Gastroesophageal sphincter (tissue), 4 donors: ENCODE measurements at regions not wholly inside any gene's neighbourhood (a gene's known extent, or its start where the extent isn't known, plus 50 kb on each side); places are given as distances from the start of the nearest gene placed in this dataset.

Experiments
- ATAC-seq: fragments of 150-250 bp; one replicate; pipeline ENCODE4 v1.9.1; 2016; ENCODE audit warnings: mild to moderate bottlenecking, moderate library complexity
- H3K27ac ChIP-seq, 4 donors: fragments of 200-600 bp; sonication (generic) in 3 of 4; 1 replicate in 3 of 4; 2 replicates in 1 of 4; pipeline ENCODE4 v1.5.1; 2016 to 2019
- H3K27me3 ChIP-seq: fragments of 200-600 bp; sonication (generic); one replicate; pipeline ENCODE4 v1.5.1; 2019
- H3K36me3 ChIP-seq, 2 donors: fragments of 200-600 bp; sonication (generic); one replicate each; pipeline ENCODE4 v1.5.1; 2019; ENCODE audit warnings: control low read depth in 1 of 2
- H3K4me1 ChIP-seq, 3 donors: fragments of 200-600 bp; sonication (generic); 1 replicate in 2 of 3; 2 replicates in 1 of 3; pipeline ENCODE4 v1.5.1; 2016 to 2019; ENCODE audit warnings: control low read depth in 2 of 3
- H3K4me3 ChIP-seq, 2 donors: fragments of 200-600 bp; sonication (generic); one replicate each; pipeline ENCODE4 v1.5.1; 2019; ENCODE audit warnings: mild to moderate bottlenecking in 1 of 2, moderate library complexity in 1 of 2
- H3K9me3 ChIP-seq, 3 donors: fragments of 200-600 bp; sonication (generic); one replicate each; pipeline ENCODE4 v1.5.1; 2017 to 2019; ENCODE audit warnings: control low read depth in 2 of 3
- CTCF ChIP-seq, 4 experiments: fragments of 200-600 bp in 2 of 4; fragments of 450-650 bp in 2 of 4; sonication (generic) in 1 of 4; IDR thresholded peaks; one replicate each; pipeline ENCODE4 v1.5.1; 2017 to 2019; ENCODE audit warnings: antibody characterized with exemption in 4 of 4, mild to moderate bottlenecking in 2 of 4, moderate library complexity in 2 of 4
- EP300 ChIP-seq: sonication (generic); formaldehyde crosslinking; IDR thresholded peaks from one replicate; pipeline ENCODE4 v1.6.1; 2017; ENCODE audit warnings: antibody characterized with exemption, mild to moderate bottlenecking
- POLR2A ChIP-seq, 2 donors: fragments of 450-650 bp; IDR thresholded peaks; one replicate each; pipeline ENCODE4 v1.6.1; 2017; ENCODE audit warnings: antibody characterized with exemption in 2 of 2, mild to moderate bottlenecking in 2 of 2, moderate library complexity in 1 of 2
- POLR2AphosphoS5 ChIP-seq: sonication (generic); formaldehyde crosslinking; IDR thresholded peaks from one replicate; pipeline ENCODE4 v1.6.1; 2017; ENCODE audit warnings: antibody characterized with exemption
- WGBS, 2 donors: methylation state at CpG; one replicate each; pipeline ENCODE4 v1.1.5; 2018; ENCODE audit warnings: low coverage in 1 of 2; 5-methylcytosine and 5-hydroxymethylcytosine counted together

DNA sequence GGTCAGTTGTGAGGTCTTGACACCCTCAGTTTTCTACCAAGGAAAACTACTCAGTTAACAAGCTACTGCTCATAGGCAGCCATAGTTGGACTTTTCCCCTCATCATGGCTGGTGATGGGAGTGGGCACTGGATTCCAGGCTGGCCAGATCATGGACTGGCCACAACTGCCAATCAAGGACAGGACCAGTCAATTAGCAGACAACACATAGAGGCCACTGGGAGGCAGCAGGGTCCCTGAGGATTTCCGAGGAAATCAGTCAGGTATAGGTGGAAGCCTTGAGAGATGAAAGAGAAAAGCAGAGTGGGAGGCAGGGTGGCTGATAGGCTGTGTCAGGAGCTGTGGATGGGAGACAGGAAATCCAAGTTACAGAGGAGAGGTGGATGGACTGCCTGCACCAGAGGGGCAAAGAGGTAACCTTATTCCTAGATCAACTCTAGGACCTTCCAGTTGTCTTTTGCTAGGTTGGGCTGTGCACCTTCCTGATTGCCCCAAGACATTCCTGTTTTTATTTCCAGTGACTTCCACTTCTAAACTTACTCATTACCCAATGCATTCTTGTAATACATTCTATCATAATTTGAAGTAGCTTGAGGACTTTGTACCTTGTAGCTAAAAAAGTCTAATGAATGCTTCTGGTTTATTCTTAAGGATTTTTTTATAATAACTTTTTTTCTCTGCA is 361.8 kb downstream of the KCNRG start:
- ATAC-seq = no peak

DNA sequence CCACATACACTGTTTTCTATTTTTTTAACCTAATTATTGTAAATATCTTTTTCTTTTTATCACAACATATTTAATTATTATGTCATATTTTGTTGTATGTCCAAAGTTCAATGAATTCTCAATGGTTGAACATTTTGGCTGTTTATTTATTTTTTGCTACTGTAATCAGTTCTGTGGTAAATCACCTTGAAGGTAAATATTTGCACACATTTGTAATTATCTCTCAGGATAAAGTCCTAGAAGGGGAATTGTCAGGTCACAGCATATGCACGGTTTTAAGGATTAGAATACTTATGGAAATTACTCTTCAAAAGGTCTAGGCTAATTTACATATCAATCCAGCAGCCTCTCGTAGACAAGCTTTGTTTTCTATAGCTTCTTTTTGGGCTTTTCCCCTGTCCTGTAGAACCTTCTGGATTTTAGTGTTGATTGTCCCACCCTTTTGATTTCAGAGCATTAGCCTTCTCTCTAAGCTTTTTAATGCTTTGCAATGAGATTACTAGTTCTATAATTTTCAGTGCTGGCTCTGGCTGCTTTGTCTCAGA is 362.6 kb downstream of the KCNRG start:
- Histone ChIP-seq H3K4me3 (no peak overlapping the region), H3K27me3 (no peaks in the 10 kb centered on the region), H3K4me1 (no peaks in the 10 kb centered on the region), H3K9me3 (peaks cover 0 to 6% (median 0%) of the 10 kb centered on the region in 3 donors), H3K36me3 (no peaks in the 10 kb centered on the region), H3K27ac (no peak overlapping the region)
- WGBS, 2 donors = 75 to 97% methylated on average over 2 of the region's 2 CpGs
- ATAC-seq = no peak
- no peak for TF ChIP-seq EP300
- no peak for TF ChIP-seq CTCF (IDR thresholded peaks at IDR 0.05)
- no peak for TF ChIP-seq POLR2A (IDR thresholded peaks at IDR 0.05)
- TF ChIP-seq POLR2AphosphoS5 = no peak

More for the DNA sequence above, 361.8 kb downstream of the KCNRG start:
- TF ChIP-seq POLR2A (IDR thresholded peaks at IDR 0.05) (no peak), POLR2AphosphoS5 (no peak), EP300 (no peak), CTCF (IDR thresholded peaks at IDR 0.05) (no peak)
- Histone ChIP-seq H3K4me3 (no peak overlapping the region), H3K36me3 (no peaks in the 10 kb centered on the region), H3K27me3 (no peaks in the 10 kb centered on the region), H3K27ac (no peak overlapping the region), H3K4me1 (no peaks in the 10 kb centered on the region), H3K9me3 (peaks cover 0 to 6% (median 0%) of the 10 kb centered on the region in 3 donors)
- 89% methylated on average over 1 of the region's 1 CpG; no CpG with 5 or more reads in 1 of the 2 donors for WGBS, 2 donors

DNA sequence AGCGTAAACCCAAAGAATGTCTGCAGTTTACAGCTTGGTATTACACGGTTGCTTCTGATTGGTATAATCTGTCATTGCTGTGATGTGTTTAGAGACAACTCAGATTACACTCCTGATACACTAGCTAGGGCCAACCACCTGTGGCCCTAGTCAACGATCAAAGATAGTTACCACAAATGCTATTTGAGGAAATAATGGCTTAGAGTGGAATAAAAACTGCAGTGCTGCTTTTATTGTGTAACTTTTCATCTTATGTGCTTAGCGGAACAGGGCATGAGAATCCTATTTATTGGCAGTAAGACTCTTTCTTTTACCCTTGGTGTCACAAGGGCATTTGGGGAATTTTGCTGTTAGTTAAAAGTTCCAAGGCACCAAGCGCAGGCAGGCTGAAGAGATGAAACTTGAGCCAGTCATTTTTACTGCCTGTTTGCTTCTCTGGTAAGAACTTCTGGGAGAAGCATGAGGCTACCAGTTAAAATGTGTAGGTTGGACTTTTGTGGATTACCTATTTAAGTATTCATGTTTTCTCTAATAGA is 363.3 kb downstream of the KCNRG start:
- peaks cover 0 to 6% (median 0%) of the 10 kb centered on the region in 3 donors for H3K9me3 ChIP-seq
- no peak for ATAC-seq
- no peaks in the 10 kb centered on the region for H3K4me1 ChIP-seq
- WGBS, 2 donors = 68 to 69% methylated on average over 4 to 5 of the region's 5 CpGs
- no peaks in the 10 kb centered on the region for H3K27me3 ChIP-seq
- H3K36me3 ChIP-seq = no peaks in the 10 kb centered on the region
- H3K27ac ChIP-seq = no peak overlapping the region
- TF ChIP-seq CTCF (IDR thresholded peaks at IDR 0.05) = no peak
- no peak for TF ChIP-seq POLR2A (IDR thresholded peaks at IDR 0.05)
- TF ChIP-seq POLR2AphosphoS5 = no peak
- TF ChIP-seq EP300 = no peak
- H3K4me3 ChIP-seq = no peak overlapping the region

- Histone ChIP-seq H3K27me3 (no peaks in the 10 kb centered on the region), H3K4me3 (no peak overlapping the region), H3K4me1 (no peaks in the 10 kb centered on the region), H3K9me3 (peaks cover 0 to 6% (median 0%) of the 10 kb centered on the region in 3 donors), H3K36me3 (no peaks in the 10 kb centered on the region), H3K27ac (no peak overlapping the region)
- ATAC-seq = no peak
- WGBS, 2 donors = 63 to 92% methylated on average over 2 to 3 of the region's 3 CpGs
- TF ChIP-seq EP300 (no peak), POLR2AphosphoS5 (no peak), CTCF (IDR thresholded peaks at IDR 0.05) (no peak), POLR2A (IDR thresholded peaks at IDR 0.05) (no peak)
Observed at GRCh38 chr13:50379584-50379983, 364.3 kb downstream of the KCNRG start.

- ATAC-seq = no peak
Observed at GRCh38 chr13:50380905-50381304, 365.7 kb downstream of the KCNRG start.

More at GRCh38 chr13:50380905-50381304, 365.7 kb downstream of the KCNRG start:
- Histone ChIP-seq H3K27ac (no peak overlapping the region), H3K36me3 (no peaks in the 10 kb centered on the region), H3K9me3 (peaks cover 0 to 6% (median 0%) of the 10 kb centered on the region in 3 donors), H3K4me3 (no peak overlapping the region), H3K4me1 (no peaks in the 10 kb centered on the region), H3K27me3 (no peaks in the 10 kb centered on the region)
- TF ChIP-seq POLR2A (IDR thresholded peaks at IDR 0.05) (no peak), EP300 (no peak), CTCF (IDR thresholded peaks at IDR 0.05) (no peak), POLR2AphosphoS5 (no peak)
